NCI-H187 treated with DMSO at 0.1 percent for 48 hours (cell line): ENCODE measurements at regions not wholly inside any gene's neighbourhood (a gene's known extent, or its start where the extent isn't known, plus 50 kb on each side); places are given as distances from the start of the nearest gene placed in this dataset.

Source experiments
- DNase-seq: peaks from one replicate; lab custom pipeline; 2025; lab: John Stamatoyannopoulos, UW

DNA sequence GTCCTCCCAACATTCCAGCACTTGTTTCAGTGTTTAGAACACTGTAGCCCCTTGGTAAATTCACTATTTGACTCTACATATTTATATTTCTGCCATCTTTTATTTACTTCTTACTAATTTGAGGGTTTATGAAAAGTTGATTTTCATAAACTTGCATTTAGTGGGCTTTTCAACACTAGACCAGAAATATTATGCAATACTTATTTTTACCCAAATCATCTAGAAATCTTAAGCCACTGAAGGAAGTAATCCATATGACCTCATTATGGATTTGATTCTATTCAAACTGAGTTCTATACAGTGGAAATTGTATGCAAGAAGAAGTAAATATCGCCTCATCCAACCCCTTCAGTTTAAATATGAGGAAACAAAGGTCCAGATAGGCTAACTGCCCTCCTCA lies 92.6 kb upstream of the VRK2 start:
- no peak for DNase-seq

DNA sequence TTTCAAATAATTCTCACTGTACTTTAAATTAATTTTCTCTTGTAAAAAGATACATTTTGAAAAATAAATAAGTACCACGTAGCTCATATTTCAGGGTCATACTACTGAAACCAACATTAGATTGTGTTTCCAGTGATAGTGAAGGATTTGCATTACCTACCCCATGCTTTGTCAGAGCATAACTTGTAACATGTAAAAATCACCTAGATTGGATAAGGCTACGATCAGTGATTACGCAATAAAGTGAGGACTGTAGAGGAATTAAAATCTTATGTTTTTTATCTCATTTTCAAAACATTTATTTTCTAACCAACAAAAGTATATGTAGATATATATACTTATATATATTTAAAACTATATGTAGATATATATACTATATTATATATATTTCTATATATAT lies 89.4 kb upstream of the VRK2 start:
- no peak for DNase-seq

DNA sequence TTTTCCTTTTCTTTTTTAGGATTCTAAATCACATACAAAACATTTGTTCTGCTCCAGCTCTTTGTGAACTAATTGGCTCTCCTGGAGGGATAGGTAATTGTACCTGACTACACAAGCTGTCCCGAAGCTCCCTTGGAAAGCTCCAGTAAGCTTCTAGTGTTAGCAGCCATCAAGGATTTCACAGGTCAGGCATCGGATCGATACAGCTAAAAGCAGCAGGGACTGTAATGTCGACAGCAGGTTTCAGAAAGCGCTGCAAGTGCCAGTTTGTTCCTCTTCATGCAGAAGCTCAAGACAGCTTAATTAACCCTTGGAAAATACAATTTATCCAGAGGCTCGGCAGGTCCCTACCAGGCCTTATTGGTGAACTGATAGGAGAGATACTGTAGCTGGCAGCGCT lies 87.2 kb upstream of the VRK2 start:
- no peak for DNase-seq

DNA sequence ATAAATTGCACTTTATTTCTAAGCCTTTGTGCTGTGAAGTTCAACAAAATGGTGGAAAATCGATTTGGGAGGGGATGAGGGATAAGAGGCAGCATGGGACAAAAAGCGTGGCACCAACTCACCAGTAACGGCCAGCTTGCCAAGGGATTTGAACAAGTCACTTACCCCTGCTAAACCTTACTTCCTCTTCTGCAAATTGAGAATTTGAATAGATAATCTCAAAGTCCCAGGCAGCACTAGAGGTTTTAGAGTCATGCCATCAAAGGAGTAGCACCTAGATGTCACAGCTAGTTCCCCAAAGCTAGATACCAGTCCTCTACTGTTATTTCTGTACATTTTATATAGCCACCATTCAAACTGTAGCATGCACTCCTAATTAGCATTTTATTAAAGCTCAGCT lies 83.7 kb upstream of the VRK2 start:
- no peak for DNase-seq

DNA sequence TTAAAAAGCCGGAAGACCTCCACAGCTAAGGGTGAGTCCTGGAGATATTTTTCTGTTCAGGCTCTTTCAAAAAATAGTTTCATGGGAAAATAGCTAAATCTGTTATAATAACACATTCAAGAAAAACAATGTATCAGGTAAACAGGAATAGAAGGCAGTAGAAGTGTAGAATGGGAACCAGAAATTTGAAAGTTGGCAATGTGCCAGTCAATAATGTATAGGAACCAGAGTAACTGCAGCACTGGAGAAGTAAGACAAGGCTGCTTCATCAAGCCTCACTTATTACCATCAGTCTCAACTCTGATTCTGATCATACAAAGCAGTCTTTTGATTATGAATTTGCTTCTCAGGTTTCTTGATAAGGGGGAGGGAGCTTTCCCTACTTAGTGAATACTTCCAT lies 81.4 kb upstream of the VRK2 start:
- DNase-seq, result no peak

DNA sequence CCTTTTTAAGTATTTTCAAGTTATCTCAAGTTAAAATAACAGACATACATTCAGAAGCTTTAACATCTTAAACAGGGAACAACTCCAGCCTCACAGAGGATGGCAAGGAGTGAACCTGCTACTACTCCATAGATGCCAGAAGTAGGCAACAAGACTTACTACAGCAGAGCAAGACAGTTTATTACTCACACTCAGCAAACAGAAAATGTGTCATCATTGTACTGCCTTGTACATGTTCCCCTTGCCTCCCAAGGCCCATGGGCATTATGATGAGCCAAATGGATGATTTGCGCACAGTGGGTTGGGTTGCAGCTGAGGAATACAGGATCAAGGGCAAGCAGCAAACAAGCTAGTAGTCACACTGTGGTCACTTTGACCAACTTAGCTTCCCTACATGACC lies 80.6 kb upstream of the VRK2 start:
- no peak for DNase-seq

DNA sequence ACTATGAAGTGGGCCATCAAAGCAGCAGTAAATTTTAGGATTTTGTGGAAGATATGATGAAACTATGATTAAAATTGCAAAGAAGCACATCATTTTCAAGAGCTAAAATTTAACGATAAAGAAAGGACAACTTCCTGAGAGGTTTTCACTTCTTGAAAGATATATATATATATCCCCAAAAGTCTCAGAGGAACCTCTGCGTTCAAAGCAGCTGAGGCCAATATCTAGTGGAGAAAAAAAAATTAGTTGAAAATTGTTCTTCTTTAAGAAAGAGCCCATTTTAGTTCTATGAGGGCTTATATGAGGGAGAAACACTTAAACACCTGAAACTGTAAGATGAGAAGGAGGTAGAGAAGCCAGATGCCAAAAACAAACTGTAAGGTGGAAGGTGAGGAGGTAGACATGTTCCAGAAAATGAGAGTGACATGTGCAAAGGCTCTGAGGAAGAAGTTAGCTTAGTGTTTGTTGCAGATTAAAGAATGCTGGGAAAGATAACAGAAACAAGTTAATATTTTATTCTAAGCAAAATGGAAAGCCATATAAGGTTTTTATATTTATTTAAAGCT lies 72.9 kb upstream of the VRK2 start:
- DNase-seq, result no peak

DNA sequence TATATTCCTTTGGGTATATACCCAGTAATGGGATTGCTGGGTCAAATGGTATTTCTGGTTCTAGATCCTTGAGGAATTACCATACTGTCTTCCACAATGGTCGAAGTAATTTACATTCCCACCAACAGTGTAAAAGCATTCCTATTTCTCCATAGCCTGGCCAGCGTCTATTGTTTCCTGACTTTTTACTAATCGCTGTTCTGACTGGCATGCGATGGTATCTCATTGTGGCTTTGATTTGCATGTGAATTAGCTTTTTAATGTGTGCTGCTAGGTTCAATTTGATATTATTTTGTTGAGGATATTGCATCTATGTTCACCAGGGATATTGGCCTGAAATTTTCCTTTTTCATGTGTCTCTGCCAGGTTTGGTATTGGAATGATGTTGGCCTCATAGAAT lies 67.4 kb upstream of the VRK2 start:
- DNase-seq, result no peak

DNA sequence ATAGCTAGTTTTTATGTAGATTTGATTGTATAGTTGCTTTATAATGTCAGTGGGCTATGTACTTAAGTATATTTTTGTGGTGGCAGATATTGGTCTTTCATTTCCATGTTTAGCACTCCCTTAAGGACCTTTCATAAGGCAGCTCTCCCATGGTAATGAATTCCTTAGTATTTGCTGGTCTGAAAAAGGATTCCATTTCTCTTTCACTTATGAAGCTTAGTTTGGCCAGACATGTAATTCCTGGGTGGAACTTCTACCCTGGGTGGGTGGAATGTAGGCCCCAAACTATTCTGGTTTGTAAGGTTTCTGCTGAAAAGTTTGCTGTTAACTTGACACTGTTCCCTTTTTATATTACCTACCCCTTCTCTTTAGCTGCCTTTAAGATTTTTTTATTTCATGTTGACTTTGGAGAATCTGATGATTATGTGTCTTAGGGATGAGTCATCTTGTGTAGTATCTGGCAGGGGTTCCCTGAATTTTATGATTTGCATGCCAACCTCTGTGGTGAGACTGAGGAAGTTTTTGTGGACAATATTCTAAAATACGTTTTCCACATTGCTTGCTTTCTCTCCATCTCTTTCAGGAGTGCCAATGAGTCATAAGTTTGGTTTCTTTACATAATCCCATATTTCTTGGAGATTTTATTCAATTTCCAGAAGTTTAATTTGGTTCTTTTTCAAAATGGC lies 65.4 kb upstream of the VRK2 start:
- no peak for DNase-seq

DNA sequence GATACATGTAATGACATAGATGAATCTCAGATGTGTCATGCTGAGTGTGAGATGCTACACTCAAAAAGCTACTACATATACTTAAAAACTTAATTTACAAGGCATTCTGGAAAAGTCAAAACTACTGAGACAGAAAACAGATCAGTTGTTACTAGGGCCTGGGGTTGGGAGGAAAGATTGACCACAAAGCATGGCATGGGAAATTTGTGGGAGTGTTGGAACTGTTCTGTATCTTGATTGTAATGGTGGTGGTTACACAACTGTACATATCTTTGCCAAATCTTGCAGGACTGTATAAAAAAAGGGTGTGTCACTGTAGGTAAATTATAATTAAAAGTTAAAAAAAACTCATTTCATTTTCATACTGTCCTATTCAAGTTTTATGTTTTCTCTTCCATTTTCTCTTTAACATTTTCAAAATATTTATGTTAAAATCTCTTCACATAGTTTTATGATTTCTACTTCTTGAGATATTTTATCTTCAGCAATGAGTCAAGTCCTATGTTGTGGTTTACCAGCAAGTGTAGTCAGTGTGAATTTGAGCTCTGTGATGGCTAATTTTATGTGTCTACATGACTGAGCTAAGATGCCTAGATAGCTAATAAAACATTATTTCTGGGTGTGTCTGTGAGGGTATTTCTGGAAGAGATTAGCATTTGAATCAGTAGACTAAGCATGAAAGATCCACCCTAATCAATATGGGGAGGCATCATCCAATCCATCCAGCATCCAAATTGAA lies 58.6 kb upstream of the VRK2 start:
- DNase-seq, result no peak

DNA sequence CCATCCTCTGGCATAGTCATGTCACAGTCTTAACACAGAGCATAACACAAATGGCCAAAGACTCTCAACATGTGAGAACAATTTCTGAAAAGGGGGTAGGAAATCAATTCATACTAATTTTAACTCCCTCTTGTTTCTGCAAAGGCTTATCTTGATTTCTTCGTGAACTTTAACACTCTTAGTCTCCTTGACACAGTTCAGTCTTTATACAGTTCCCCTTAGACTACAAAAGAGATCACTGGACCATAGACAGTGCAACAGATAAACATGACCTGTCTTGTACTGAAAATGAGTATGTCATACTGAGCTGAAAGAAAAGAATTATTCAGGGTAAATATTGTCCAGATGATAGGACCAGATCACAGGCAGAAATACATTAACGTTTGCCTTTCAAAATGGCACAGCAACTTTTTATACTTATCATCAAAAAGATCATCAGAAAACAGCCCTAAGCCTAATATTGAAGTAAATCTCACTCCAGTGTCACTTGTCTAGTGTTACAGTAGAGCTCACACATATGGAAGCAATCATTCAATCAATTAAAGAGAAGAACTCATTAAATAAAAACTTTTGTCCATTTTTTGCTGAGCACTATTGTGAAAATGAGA lies 56.4 kb upstream of the VRK2 start:
- peak; percentile 6 for DNase-seq
